Stimulated activated naive CD8-positive, alpha-beta T cell treated with anti-CD3 and anti-CD28 coated beads, Interleukin-15, amount 100 ng/mL, for 72 hours (primary cell): ENCODE measurements at regions not wholly inside any gene's neighbourhood (a gene's known extent, or its start where the extent isn't known, plus 50 kb on each side); places are given as distances from the start of the nearest gene placed in this dataset.
"Not testable (repeated sequence)": the region's sequence is repeated elsewhere in the genome, so short reads cannot be mapped to it uniquely, and the experiment has no call there.

Experiments
- ATAC-seq: fragments of 150-1000 bp; cut with Tn5 transposase; 2 replicates; pipeline ENCODE4 v1.10.0; 2021; ENCODE audit warnings: mild to moderate bottlenecking, moderate library complexity
- DNase-seq, 2 donors: peaks; one replicate each; pipeline ENCODE4 v3.0.0; 2021 to 2022
- H3K27ac Mint-ChIP-seq, 2 donors: one replicate each; pipeline ENCODE4 v1.8.0; 2022; ENCODE audit warnings: mild to moderate bottlenecking in 2 of 2, mixed read lengths in 2 of 2, moderate library complexity in 2 of 2
- H3K27me3 Mint-ChIP-seq: one replicate; pipeline ENCODE4 v1.8.0; 2022; ENCODE audit warnings: mixed read lengths
- H3K4me1 Mint-ChIP-seq: one replicate; pipeline ENCODE4 v1.8.0; 2022; ENCODE audit warnings: mild to moderate bottlenecking, mixed read lengths
- H3K4me3 Mint-ChIP-seq, 2 donors: one replicate each; pipeline ENCODE4 v1.8.0; 2022; ENCODE audit warnings: mild to moderate bottlenecking in 2 of 2, mixed read lengths in 2 of 2, moderate library complexity in 1 of 2
- H3K9me3 Mint-ChIP-seq, 2 donors: one replicate each; pipeline ENCODE4 v1.8.0; 2022; ENCODE audit warnings: mixed read lengths in 2 of 2

DNA sequence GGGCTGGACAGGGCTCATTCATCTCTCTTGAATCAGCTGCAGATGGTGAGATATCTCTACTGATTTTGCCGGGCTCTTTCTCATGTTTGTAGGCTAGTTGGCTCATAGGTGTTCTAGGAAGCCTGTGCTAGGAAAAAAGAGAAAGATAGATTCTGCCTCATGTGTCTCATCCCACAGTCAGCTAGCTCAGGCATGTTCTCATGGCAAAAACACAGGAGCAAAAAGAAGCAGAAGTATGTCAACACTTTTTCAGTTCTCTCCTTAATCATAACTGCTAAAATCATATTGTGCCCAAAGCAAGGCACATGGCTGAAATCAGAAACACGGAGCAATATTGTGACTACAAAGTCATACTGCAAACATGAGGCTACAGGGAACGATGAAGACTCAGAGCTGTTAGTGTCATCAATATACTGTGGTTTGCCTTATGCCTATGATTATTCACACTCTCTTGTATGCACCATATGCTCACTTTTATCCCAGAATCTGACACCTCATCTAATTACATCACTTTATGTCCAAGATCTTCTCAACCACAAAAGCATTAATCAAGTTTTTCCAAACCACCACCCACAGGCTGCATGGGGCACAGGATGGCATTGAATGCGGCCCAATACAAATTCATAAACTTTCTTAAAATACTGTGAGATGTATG, 571.9 kb upstream of the CNTNAP5 start:
- DNase-seq, result no peak
- ATAC-seq, result no peak
- Mint-ChIP-seq H3K9me3 (peaks cover 8 to 11% of the 10 kb centered on the region in 2 donors), H3K27ac (no peak overlapping the region), H3K27me3 (no peaks in the 10 kb centered on the region), H3K4me1 (no peaks in the 10 kb centered on the region), H3K4me3 (no peak overlapping the region)

DNA sequence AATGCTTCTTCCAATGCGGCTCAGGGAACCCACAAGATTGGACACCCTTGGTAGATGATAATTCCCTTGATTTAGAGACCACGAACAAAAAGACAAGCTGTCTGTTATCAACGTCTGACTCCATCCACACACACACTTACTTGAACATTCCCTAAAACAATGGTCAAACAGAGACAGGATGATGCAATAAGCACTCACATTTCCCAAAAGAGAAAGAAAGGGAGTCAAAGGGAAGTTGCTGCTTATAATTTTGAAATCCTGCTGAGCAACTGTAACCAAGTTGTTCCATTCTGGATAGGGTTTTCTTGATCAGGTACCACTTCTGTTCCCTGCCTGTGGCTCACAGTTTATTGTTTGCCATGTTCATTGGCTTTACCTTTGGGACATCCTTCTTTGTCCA, 571.3 kb upstream of the CNTNAP5 start:
- no peak overlapping the region for H3K4me3 Mint-ChIP-seq
- no peak for ATAC-seq
- H3K27ac Mint-ChIP-seq, result no peak overlapping the region
- H3K4me1 Mint-ChIP-seq, result no peaks in the 10 kb centered on the region
- H3K27me3 Mint-ChIP-seq, result no peaks in the 10 kb centered on the region
- no peak for DNase-seq
- H3K9me3 Mint-ChIP-seq, result peaks cover 8 to 16% of the 10 kb centered on the region in 2 donors

DNA sequence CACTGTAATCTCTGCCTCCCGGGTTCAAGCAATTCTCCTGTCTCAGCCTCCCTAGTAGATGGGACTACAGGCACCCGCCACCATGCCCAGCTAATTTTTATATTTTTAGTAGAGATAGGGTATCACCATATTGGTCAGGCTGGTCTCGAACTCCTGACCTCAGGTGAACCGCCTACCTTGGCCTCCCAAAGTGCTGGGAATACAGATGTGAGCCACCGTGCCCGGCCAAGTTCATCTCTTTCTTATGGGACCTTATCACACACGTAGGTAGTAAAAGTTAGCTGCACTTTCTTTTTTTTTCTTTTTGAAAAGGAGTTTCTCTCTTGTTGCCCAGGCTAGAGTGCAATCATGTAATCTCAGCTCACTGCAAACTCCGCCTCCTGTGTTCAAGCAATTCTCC, 569.9 kb upstream of the CNTNAP5 start:
- not testable (repeated sequence) for H3K4me3 Mint-ChIP-seq

DNA sequence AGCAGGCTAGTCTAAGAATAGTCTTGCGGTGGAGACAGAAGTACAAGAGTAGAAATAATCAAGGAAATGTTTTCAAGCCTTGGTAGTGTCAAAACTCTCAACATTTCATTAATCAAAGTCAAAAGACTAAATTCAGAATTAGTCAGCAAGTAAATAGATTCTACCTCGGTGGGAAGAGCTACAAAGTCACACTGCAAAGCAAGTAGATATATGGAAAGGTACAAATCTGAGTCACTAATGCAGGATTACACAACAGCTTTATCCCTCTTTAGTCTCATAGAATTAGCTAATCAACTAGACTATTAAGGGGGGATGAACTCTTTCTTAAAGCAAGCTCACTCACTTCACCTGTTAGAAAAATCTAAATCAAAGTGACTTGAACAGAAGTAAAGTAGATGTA, 568.7 kb upstream of the CNTNAP5 start:
- Mint-ChIP-seq H3K27me3 (no peaks in the 10 kb centered on the region), H3K4me3 (no peak overlapping the region), H3K4me1 (no peaks in the 10 kb centered on the region), H3K9me3 (peaks cover 8 to 22% of the 10 kb centered on the region in 2 donors), H3K27ac (no peak overlapping the region)
- no peak for DNase-seq
- ATAC-seq, result no peak

More for the DNA sequence above, 569.9 kb upstream of the CNTNAP5 start:
- ATAC-seq, H3K27me3 Mint-ChIP-seq, H3K27ac Mint-ChIP-seq, H3K4me1 Mint-ChIP-seq, DNase-seq: not testable (repeated sequence)
- peaks cover 8 to 22% of the 10 kb centered on the region in 2 donors for H3K9me3 Mint-ChIP-seq

GRCh38 chr2:123463886-123464285, 561.2 kb upstream of the CNTNAP5 start:
- ATAC-seq, result no peak
- Mint-ChIP-seq H3K9me3 (peaks cover 14 to 15% of the 10 kb centered on the region in 2 donors), H3K27ac (no peak overlapping the region)

DNA sequence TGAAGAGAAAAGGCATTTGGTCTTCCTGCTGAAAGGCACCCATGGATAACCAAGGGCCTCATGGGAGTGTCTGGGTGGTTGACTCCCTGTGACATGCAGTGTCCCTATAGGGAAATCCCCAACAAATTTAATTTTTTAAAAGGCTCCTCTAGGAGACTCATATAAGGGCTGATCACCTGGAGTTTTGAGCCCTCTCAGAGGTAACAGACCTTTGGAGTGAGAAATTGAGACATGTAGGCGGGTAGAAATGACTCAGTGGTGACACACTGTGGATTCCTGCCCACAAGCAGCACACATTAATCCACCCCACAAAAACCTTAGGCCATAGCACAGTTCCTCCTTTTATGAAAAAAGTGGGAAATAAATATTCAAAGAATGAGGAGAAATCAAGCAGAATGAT, 557.0 kb upstream of the CNTNAP5 start:
- ATAC-seq (no peak), DNase-seq (no peak)
- H3K27me3 Mint-ChIP-seq, result no peaks in the 10 kb centered on the region
- no peak overlapping the region for H3K4me3 Mint-ChIP-seq
- H3K9me3 Mint-ChIP-seq, result peaks cover 9 to 16% of the 10 kb centered on the region in 2 donors
- H3K27ac Mint-ChIP-seq, result peak overlapping the region in 1 of 2 donors; percentile 72
- H3K4me1 Mint-ChIP-seq, result no peaks in the 10 kb centered on the region

More at GRCh38 chr2:123463886-123464285, 561.2 kb upstream of the CNTNAP5 start:
- Mint-ChIP-seq H3K4me1 (no peaks in the 10 kb centered on the region), H3K27me3 (no peaks in the 10 kb centered on the region), H3K4me3 (no peak overlapping the region)
- no peak for DNase-seq

DNA sequence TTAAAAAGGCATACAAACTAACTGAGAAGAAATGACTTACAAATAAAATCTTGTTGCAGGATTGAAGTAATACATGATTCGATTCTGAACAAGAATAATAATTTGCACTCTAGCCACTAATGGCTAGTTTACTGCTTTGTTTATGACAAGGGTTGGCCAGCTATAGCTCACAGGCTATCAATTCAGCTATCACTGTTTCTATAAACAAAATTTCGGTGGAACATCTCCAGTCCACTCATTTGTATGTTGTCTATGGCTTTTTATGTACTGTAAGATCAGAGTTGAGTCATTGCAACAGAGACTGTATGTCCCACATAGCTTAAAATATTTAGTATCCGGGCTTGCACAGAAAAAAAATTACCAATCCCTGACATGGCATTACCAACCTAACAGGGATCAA, 543.7 kb upstream of the CNTNAP5 start:
- no peak for ATAC-seq
- Mint-ChIP-seq H3K4me3 (no peak overlapping the region), H3K9me3 (peaks cover 4 to 17% of the 10 kb centered on the region in 2 donors), H3K27me3 (no peaks in the 10 kb centered on the region), H3K27ac (no peak overlapping the region), H3K4me1 (no peaks in the 10 kb centered on the region)
- no peak for DNase-seq

DNA sequence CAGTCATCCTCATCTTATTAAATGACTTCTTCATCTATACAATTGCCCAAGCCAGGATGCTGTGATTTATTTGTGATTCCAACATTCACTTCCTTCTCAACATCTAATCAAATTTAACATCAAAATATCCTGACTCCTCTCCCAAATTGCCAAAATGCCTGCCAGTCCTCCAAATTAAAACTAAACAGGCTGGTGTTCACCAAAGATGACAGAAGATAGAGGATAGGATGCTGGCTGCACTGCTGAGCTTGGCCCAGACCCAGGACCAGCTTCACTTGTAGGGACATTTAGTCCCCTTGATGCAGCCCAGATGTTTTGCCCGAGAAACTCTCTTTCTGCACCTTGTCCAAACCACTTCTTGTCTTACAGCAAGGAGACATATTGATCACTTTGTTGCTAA, 540.0 kb upstream of the CNTNAP5 start:
- Mint-ChIP-seq H3K27ac (no peak overlapping the region), H3K9me3 (peaks cover 0 to 4% of the 10 kb centered on the region in 2 donors), H3K4me3 (no peak overlapping the region), H3K4me1 (no peaks in the 10 kb centered on the region), H3K27me3 (no peaks in the 10 kb centered on the region)
- DNase-seq, result no peak
- ATAC-seq, result no peak

- no peak for ATAC-seq
- H3K27me3 Mint-ChIP-seq, result no peaks in the 10 kb centered on the region
- H3K4me1 Mint-ChIP-seq, result no peaks in the 10 kb centered on the region
- no peak overlapping the region for H3K27ac Mint-ChIP-seq
- peaks cover 0 to 7% of the 10 kb centered on the region in 2 donors for H3K9me3 Mint-ChIP-seq
- no peak for DNase-seq
- H3K4me3 Mint-ChIP-seq, result no peak overlapping the region
Observed at GRCh38 chr2:123493687-123494086, 531.4 kb upstream of the CNTNAP5 start.

- Mint-ChIP-seq H3K27ac (no peak overlapping the region), H3K4me1 (no peaks in the 10 kb centered on the region), H3K9me3 (peaks cover 0 to 7% of the 10 kb centered on the region in 2 donors), H3K27me3 (no peaks in the 10 kb centered on the region), H3K4me3 (no peak overlapping the region)
- ATAC-seq, result no peak
- no peak for DNase-seq
Observed at GRCh38 chr2:123495241-123495640, 529.8 kb upstream of the CNTNAP5 start.

- no peak for DNase-seq
- no peak overlapping the region for H3K4me3 Mint-ChIP-seq
- H3K27ac Mint-ChIP-seq, result no peak overlapping the region
- H3K27me3 Mint-ChIP-seq, result no peaks in the 10 kb centered on the region
- no peaks in the 10 kb centered on the region for H3K9me3 Mint-ChIP-seq
- no peaks in the 10 kb centered on the region for H3K4me1 Mint-ChIP-seq
- ATAC-seq, result no peak
Observed at GRCh38 chr2:123500346-123500745, 524.7 kb upstream of the CNTNAP5 start.

DNA sequence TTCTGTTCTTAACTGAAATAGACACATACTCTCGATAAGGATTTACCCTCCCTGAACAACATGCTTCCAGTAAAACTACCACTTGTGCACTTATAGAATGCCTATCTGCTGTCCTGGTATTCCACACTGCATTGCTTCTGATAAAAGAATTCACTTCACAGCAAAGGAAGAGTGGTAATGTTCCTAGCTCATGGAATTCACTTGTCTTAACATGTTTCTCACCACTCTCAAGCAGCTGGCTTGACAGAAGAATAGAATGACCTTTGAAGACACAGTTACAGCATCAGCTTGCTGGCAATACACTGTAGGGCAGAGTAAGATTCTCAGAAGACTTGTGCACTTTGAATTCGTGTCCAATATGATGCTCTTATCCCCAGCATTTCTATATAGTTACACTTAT, 524.1 kb upstream of the CNTNAP5 start:
- ATAC-seq (no peak), DNase-seq (no peak)
- Mint-ChIP-seq H3K4me1 (no peaks in the 10 kb centered on the region), H3K27ac (no peak overlapping the region), H3K4me3 (no peak overlapping the region), H3K9me3 (no peaks in the 10 kb centered on the region), H3K27me3 (no peaks in the 10 kb centered on the region)

DNA sequence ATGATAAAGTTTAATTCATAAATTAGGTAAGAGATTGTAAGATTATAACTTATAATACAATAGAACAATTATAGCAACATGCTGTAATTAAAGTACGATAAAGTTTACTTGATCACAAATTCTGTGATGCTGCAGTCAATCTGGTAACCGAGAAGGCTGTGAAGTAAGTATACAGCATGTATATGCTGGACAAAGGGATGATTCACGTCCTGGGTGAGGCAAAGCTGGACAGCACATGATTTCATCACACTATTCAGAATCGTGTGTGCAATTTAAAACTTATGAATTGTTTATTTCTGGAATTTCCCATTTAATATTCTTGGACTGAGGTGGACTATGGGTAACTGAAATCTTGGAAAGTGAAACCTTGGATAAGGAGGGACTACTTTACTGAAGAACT, 522.2 kb upstream of the CNTNAP5 start:
- H3K27ac Mint-ChIP-seq, result no peak overlapping the region
- H3K9me3 Mint-ChIP-seq, result no peaks in the 10 kb centered on the region
- DNase-seq (no peak), ATAC-seq (no peak)
- H3K4me3 Mint-ChIP-seq, result no peak overlapping the region
- H3K27me3 Mint-ChIP-seq, result no peaks in the 10 kb centered on the region
- H3K4me1 Mint-ChIP-seq, result no peaks in the 10 kb centered on the region

DNA sequence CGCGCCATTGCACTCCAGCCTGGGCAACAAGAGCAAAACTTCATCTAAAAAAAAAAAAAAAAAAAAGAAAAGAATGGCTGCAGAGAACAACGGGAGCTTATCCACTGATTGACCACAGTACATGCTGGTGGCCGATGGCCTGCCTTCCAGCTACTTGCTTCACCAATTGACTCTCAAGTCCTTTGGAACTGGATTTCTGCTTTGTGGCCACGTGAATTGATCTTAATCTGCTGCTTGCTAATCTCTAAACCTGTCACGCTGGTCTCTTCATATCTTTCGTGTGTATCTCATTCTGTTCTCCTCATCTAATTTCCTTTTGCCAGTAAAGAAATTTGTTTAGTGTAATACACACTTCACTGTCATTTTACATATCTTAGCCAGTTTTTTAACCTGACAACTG, 512.5 kb upstream of the CNTNAP5 start:
- Mint-ChIP-seq H3K9me3 (peaks cover 0 to 4% of the 10 kb centered on the region in 2 donors), H3K4me1 (no peaks in the 10 kb centered on the region), H3K27me3 (no peaks in the 10 kb centered on the region), H3K4me3 (no peak overlapping the region), H3K27ac (no peak overlapping the region)
- no peak for DNase-seq
- no peak for ATAC-seq

DNA sequence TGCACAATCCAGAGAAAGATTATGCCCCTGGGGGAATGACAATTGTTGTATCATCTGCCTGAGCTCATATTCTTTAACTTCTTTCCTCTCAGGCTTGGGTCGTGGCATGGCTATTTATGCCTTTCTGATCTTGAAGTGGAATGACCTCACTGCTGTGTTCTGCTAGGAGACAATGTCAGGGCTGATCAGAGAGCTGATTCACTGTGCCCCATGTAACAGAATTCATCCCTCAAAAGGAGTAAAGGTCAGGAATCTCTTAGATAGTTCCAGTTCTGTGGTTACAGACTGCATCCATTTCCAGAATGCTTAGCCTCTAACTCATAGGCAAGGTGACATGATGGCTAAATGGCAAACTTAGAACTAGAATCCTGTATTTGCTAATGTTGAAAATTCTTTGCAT, 511.7 kb upstream of the CNTNAP5 start:
- Mint-ChIP-seq H3K9me3 (peaks cover 0 to 2% of the 10 kb centered on the region in 2 donors), H3K4me1 (no peaks in the 10 kb centered on the region), H3K27me3 (no peaks in the 10 kb centered on the region)

DNA sequence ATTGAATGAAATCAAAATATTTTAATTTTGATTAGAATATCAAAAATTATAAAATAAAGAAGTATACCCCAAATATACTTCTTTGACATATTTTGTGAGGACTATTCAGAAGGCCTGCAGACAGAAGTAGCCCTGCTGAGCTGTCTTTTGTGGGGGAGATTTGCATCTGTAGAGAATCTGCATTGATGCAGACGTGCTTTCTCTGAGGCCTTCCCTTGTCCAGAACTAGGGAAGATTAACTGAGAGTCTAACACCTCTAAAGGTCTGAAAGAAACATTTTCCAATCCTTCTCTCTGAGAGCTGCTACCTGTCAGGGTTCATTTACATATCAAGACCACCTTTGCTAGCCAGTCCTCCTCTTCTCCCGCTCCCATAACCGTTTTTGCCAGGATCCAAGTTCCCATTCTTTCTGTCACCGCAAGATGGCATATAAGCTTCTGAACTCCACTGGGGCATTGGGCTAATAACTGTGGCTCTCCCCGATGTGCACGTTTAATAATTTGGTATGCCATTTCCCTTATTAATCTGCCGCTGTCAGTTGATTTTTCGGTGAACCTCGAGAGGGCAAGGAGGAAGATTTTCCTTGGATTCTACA, 510.4 kb upstream of the CNTNAP5 start:
- no peaks in the 10 kb centered on the region for H3K27me3 Mint-ChIP-seq
- DNase-seq (no peak), ATAC-seq (no peak)
- no peak overlapping the region for H3K27ac Mint-ChIP-seq
- H3K4me3 Mint-ChIP-seq, result no peak overlapping the region
- no peaks in the 10 kb centered on the region for H3K9me3 Mint-ChIP-seq
- H3K4me1 Mint-ChIP-seq, result no peaks in the 10 kb centered on the region

More for the DNA sequence above, 511.7 kb upstream of the CNTNAP5 start:
- ATAC-seq, result no peak
- H3K4me3 Mint-ChIP-seq, result no peak overlapping the region
- no peak overlapping the region for H3K27ac Mint-ChIP-seq
- no peak for DNase-seq

- H3K4me1 Mint-ChIP-seq, result no peaks in the 10 kb centered on the region
- H3K4me3 Mint-ChIP-seq, result no peak overlapping the region
Observed at GRCh38 chr2:123518367-123518766, 506.7 kb upstream of the CNTNAP5 start.

More at GRCh38 chr2:123518367-123518766, 506.7 kb upstream of the CNTNAP5 start:
- ATAC-seq (no peak), DNase-seq (no peak)
- peaks cover 0 to 8% of the 10 kb centered on the region in 2 donors for H3K9me3 Mint-ChIP-seq
- no peaks in the 10 kb centered on the region for H3K27me3 Mint-ChIP-seq
- H3K27ac Mint-ChIP-seq, result no peak overlapping the region
